ENCODE measurements at regions not wholly inside any gene's neighbourhood (a gene's known extent, or its start where the extent isn't known, plus 50 kb on each side); places are given as distances from the start of the nearest gene placed in this dataset.
A peak's percentile ranks its signal among the peaks of the same experiment; 100 is the strongest.

- Histone ChIP-seq H3K36me3 (ENCODE audit: control insufficient read depth, insufficient read depth, low read length) (no peaks in the 10 kb centered on the region), H3K9me3 (ENCODE audit: control insufficient read depth, insufficient read depth, low read length) (peaks cover 6% of the 10 kb centered on the region; the same call in 1 of the 2 replicates), H4K8ac (ENCODE audit: low read depth in 2 of 2, low read length in 2 of 2) (no peak overlapping the region), H2BK5ac (ENCODE audit: low read depth, low read length, poor library complexity, severe bottlenecking) (no peak overlapping the region), H2AFZ (replicated peaks; ENCODE audit: low read length, poor library complexity) (no peak overlapping the region), H4K5ac (ENCODE audit: low read depth, low read length) (no peak overlapping the region; the same call in 1 of the 2 replicates), H3K4me1 (ENCODE audit: control insufficient read depth, insufficient read depth, low read length) (peaks cover 2% of the 10 kb centered on the region; the same call in 1 of the 2 replicates), H2AK5ac (ENCODE audit: low read depth, low read length) (no peak overlapping the region), H3K23ac (ENCODE audit: low read depth, low read length) (no peak overlapping the region), H3K14ac (replicated peaks; ENCODE audit: low read depth, low read length) (no peak overlapping the region), H3K9me1 (ENCODE audit: insufficient read depth, low read length) (no peaks in the 10 kb centered on the region), H2AK9ac (replicated peaks; ENCODE audit: low read depth, low read length, poor library complexity) (no peak overlapping the region), H2BK20ac (ENCODE audit: low read depth, low read length) (no peak overlapping the region), H3K4me3 (ENCODE audit: insufficient read depth, low read depth, low read length) (no peak overlapping the region), H3K18ac (ENCODE audit: low read depth, low read length) (peak overlapping the region; percentile 10; the same call in 1 of the 2 replicates), H3K4ac (ENCODE audit: low read depth, low read length) (no peak overlapping the region), H3K4me2 (ENCODE audit: low read depth, low read length) (no peak overlapping the region), H3K27ac (ENCODE audit: insufficient read depth, low read length) (peak overlapping the region; percentile 3; the same call in 1 of the 2 replicates), H3K9ac (ENCODE audit: low read depth, low read length) (no peak overlapping the region), H4K20me1 (ENCODE audit: insufficient read depth, low read length) (no peaks in the 10 kb centered on the region), H3K27me3 (ENCODE audit: control insufficient read depth, insufficient read depth, low read length) (no peaks in the 10 kb centered on the region), H3K56ac (ENCODE audit: extremely low read depth, insufficient read depth, low read length) (no peak overlapping the region), H2BK15ac (ENCODE audit: low read depth, low read length) (no peak overlapping the region), H2BK120ac (ENCODE audit: low read depth, low read length) (no peak overlapping the region), H4K91ac (ENCODE audit: insufficient read depth, low read depth, low read length) (no peak overlapping the region), H3K79me1 (ENCODE audit: low read depth in 1 of 2, low read length in 2 of 2) (no peaks in the 10 kb centered on the region)
- BruUV-seq (replicated peaks): no TSS peak
- in situ Hi-C loops (cut with MboI; ENCODE audit: low sequenced_read_pairs): no loop called here
- ATAC-seq (ENCODE audit: low read depth): no peak
- ChIA-PET POLR2A (ENCODE audit: unreplicated experiment) (no interaction called here), CTCF (no interaction called here)
- no peak for DNase-seq
- dilution Hi-C loops (cut with HindIII; ENCODE audit: low sequenced_read_pairs, unreplicated experiment): no loop called here
- intact Hi-C loops (cut with micrococcal nuclease): no loop called here
- TF ChIP-seq MXI1 (IDR thresholded peaks at IDR 0.05; ENCODE audit: borderline replicate concordance, low read depth, low read length) (no peak), BHLHE40 (IDR thresholded peaks at IDR 0.05; ENCODE audit: low read depth, low read length) (no peak), USF2 (IDR thresholded peaks at IDR 0.05; ENCODE audit: low read depth, low read length) (no peak), MAZ (IDR thresholded peaks at IDR 0.05; ENCODE audit: borderline replicate concordance, low read depth, low read length) (no peak), ELK1 (IDR thresholded peaks at IDR 0.05; ENCODE audit: borderline replicate concordance, low read depth, low read length) (no peak), RCOR1 (IDR thresholded peaks at IDR 0.05; ENCODE audit: insufficient replicate concordance, low read length) (no peak), CEBPB (IDR thresholded peaks at IDR 0.05; ENCODE audit: low read depth, low read length) (no peak), NFE2L2 (IDR thresholded peaks at IDR 0.05; ENCODE audit: low read depth, low read length) (no peak)
- WGBS, 2 experiments (ENCODE audit: extremely low coverage in 2 of 2, insufficient read length in 1 of 2): no CpG with 5 or more reads among the region's 5 CpGs
Measured at GRCh38 chr4:42310806-42311205, 86.5 kb upstream of the SHISA3 start.

Data from IMR-90 (cell line).